Raji (cell line): ENCODE measurements at regions not wholly inside any gene's neighbourhood (a gene's known extent, or its start where the extent isn't known, plus 50 kb on each side); places are given as distances from the start of the nearest gene placed in this dataset.

ENCODE experiments used
- POLR2A ChIP-seq: IDR thresholded peaks from 2 replicates; pipeline ENCODE4 v1.6.1; 2011; ENCODE audit warnings: low read depth, low read length, control low read depth; ENCODE audit not compliant: insufficient read depth

- no peak for TF ChIP-seq POLR2A
Observed at GRCh38 chr5:18403941-18404438, 769.7 kb downstream of the TAF11L14 start.

DNA sequence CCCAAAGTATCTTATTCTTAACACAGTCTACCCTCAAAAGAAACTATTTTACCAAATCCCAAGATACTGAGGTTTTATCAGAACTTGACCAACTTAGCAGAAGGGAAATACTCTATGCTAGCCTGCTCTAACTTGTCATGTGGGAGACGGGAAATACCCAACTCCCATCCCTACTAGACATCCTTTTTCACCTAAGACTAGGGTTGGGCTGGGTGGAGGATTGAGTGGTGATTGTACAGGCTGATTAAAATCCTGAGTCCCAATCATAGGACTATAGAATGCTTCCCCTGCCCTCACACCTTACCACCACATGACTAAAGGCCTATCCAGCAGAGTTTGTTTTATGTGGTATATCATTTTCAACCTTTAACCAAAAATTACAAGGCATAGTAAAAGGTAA lies 786.5 kb downstream of the TAF11L14 start:
- no peak for TF ChIP-seq POLR2A

DNA sequence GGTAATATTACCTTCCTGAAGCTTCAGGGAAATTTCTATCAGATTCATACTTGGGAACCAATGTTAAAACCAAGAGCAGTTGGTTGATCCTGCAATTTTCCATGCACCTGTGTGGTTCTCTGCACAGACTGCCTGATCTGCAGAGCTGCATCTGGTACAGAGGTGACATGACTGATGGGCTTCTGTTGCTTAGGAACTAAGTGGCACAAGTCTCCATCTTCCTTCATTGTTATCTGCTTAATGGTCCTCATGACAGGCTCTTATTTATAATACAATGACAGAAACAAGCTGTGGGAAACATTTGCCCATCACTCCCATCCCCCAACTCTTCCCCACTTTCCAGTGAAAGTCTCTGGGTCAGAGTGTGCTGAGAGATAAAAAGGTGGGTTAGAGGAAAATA lies 799.1 kb downstream of the TAF11L14 start:
- no peak for TF ChIP-seq POLR2A

GRCh38 chr5:18438126-18438525 lies 803.9 kb downstream of the TAF11L14 start:
- no peak for TF ChIP-seq POLR2A

GRCh38 chr5:18455521-18455920 lies 821.3 kb downstream of the TAF11L14 start:
- no peak for TF ChIP-seq POLR2A

- TF ChIP-seq POLR2A = no peak
Observed at GRCh38 chr5:18457255-18457654, 823.0 kb downstream of the TAF11L14 start.

DNA sequence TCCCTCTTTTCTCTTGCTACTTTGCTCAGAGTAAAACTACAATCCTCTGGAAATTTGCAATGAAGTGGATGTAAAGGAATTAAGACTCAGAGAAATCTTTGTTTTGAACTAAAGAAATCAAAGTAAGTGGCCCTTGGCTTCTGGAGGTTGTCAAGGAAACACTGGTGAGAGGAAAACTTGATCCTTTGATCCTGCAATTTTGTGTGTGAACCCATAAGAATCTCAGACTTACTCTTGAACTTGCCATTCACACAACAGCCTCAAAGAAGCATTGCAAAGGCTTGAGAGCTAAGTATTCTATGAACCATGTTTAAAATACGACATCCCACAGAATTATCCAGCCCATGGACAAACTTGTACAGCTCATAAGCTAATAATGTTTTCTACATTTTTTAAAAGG lies 827.5 kb downstream of the TAF11L14 start:
- no peak for TF ChIP-seq POLR2A

GRCh38 chr5:18465833-18466681 lies 831.8 kb downstream of the TAF11L14 start:
- no peak for TF ChIP-seq POLR2A

- TF ChIP-seq POLR2A = no peak
Observed at GRCh38 chr5:18466731-18467130, 832.5 kb downstream of the TAF11L14 start.

GRCh38 chr5:18483451-18483850 lies 849.2 kb downstream of the TAF11L14 start:
- no peak for TF ChIP-seq POLR2A

GRCh38 chr5:18487928-18488480 lies 853.7 kb downstream of the TAF11L14 start:
- TF ChIP-seq POLR2A = no peak

DNA sequence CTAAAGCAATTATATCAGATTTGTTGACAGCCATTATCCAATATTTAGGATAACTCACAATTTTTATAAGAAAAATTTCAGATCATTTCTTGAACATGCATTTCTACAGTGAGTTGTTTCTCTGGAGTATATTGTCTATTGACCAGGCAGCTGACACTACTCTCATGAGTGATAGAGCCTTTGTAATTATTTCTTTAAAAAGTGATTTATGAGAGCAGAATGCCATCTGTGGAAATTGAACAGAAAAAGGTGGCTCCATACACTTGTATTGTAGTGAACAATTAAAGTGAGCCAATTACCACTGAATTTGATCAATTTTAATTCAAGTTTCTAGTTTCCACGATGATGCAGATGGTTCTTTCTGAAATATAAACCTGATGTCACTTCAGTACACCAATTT lies 855.4 kb downstream of the TAF11L14 start:
- no peak for TF ChIP-seq POLR2A

GRCh38 chr5:18491349-18491748 lies 857.1 kb downstream of the TAF11L14 start:
- no peak for TF ChIP-seq POLR2A

- no peak for TF ChIP-seq POLR2A
Observed at GRCh38 chr5:18495157-18495556, 860.9 kb downstream of the TAF11L14 start.

- no peak for TF ChIP-seq POLR2A
Observed at GRCh38 chr5:18496041-18496440, 861.8 kb downstream of the TAF11L14 start.

- no peak for TF ChIP-seq POLR2A
Observed at GRCh38 chr5:18497089-18497488, 862.8 kb downstream of the TAF11L14 start.
